HepG2 (cell line): ENCODE measurements at regions not wholly inside any gene's neighbourhood (a gene's known extent, or its start where the extent isn't known, plus 50 kb on each side); places are given as distances from the start of the nearest gene placed in this dataset.
"Not testable (repeated sequence)": the region's sequence is repeated elsewhere in the genome, so short reads cannot be mapped to it uniquely, and the experiment has no call there.

ENCODE experiments used
- AHR ChIP-seq: IDR thresholded peaks from 2 replicates; pipeline ENCODE4 v1.6.1; 2018; ENCODE audit warnings: missing genetic modification reagents, missing compliant biosample characterization
- GABPB1 ChIP-seq: IDR thresholded peaks from 2 replicates; pipeline ENCODE4 v1.6.1; 2016; ENCODE audit warnings: mild to moderate bottlenecking, missing genetic modification reagents, moderate library complexity, missing compliant biosample characterization
- MAFF ChIP-seq: IDR thresholded peaks from 2 replicates; pipeline ENCODE4 v1.6.1; 2011; ENCODE audit warnings: low read depth, low read length, improper control_type of control experiment
- MTA3 ChIP-seq: sonication (generic); formaldehyde crosslinking; IDR thresholded peaks from 2 replicates; pipeline ENCODE4 v1.4.0; 2020; ENCODE audit warnings: missing genetic modification reagents
- ZNF670 ChIP-seq: sonication (generic); formaldehyde crosslinking; IDR thresholded peaks from 2 replicates; pipeline ENCODE4 v1.8.0; 2022; ENCODE audit warnings: mild to moderate bottlenecking, missing genetic modification reagents, borderline replicate concordance
- ZNF780A ChIP-seq: sonication (generic); formaldehyde crosslinking; IDR thresholded peaks from 2 replicates; pipeline ENCODE4 v1.8.0; 2022; ENCODE audit warnings: mild to moderate bottlenecking, missing genetic modification reagents, moderate library complexity

DNA sequence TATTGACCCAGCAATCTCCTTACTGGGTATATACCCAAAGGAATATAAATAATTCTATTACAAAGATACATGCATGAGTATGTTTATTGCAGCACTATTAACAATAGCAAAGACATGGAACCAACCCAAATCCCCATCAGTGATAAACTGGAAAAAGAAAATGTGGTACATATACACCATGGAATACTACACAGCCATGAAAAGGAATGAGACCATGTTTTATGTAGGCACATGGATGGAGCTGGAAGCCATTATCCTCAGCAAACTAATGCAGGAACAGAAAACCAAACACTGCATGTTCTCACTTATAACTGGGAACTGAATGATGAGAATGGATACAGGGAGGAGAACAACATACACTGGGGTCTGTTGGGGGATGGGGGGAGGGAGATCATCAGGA lies 489.7 kb upstream of the KLF6 start:
- TF ChIP-seq GABPB1 (CRISPR knock-in tag); ZNF670; ZNF780A (CRISPR knock-in tag); MAFF; AHR (CRISPR knock-in tag); MTA3: not testable (repeated sequence)
